GM18867 (cell line): ENCODE measurements at regions not wholly inside any gene's neighbourhood (a gene's known extent, or its start where the extent isn't known, plus 50 kb on each side); places are given as distances from the start of the nearest gene placed in this dataset.
"Not testable (repeated sequence)": the region's sequence is repeated elsewhere in the genome, so short reads cannot be mapped to it uniquely, and the experiment has no call there.

ENCODE experiments used
- ATAC-seq: cut with Tn5 transposase; IDR thresholded peaks from one replicate; pipeline ENCODE4 v1.9.1; 2021; ENCODE audit warnings: mild to moderate bottlenecking, moderate library complexity; ENCODE audit not compliant: unreplicated experiment

DNA sequence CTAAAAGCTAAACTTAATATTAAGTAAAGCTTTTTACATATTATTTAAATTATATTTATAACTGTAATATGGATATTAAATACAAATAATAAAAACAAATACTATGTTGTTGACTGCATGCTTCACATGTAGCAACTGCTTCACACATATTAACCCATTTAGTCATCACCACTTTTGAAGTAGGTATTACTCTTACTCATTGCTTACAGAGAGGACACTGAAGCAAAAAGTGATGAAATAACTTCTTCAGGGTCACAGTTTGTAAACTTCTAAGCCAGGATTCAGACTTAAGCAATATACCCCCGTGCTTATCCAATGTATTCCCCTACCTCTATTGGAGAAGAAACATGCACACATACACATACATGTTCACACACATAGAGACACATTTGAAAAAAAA is 166.6 kb downstream of the DKK2 start:
- ATAC-seq: no peak

DNA sequence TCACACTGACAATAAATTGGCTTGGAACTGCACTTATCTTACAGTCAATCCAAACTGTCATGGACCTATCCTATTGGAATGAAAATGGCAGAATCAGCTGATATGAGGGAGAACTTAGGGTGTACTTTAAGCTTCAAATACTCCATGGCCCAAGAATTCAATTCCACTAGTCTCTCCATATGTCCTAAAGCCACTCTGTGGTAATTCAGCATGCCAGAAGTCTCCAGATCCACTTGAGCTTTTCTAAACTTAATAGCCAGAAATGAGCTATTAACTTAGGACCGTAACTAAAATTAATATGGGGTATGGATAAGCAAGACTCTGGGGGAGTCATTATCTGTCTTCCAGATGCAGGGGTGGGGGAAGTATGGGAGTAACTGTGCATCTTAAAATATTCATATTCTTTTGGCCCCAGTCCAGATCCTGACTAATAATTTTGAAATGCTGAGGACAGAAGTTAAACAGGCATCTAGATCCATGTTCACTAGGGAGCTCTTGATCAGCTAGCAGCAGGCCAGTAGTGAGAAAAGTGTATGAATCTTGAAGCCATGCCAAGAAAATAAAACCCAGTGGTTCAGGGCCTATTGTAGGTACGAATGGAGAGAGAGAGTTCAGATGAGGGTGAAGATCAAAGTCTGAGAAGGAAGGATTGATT is 167.6 kb downstream of the DKK2 start:
- ATAC-seq: no peak

- ATAC-seq: no peak
Measured at GRCh38 chr4:106864231-106864630, 171.9 kb downstream of the DKK2 start.

DNA sequence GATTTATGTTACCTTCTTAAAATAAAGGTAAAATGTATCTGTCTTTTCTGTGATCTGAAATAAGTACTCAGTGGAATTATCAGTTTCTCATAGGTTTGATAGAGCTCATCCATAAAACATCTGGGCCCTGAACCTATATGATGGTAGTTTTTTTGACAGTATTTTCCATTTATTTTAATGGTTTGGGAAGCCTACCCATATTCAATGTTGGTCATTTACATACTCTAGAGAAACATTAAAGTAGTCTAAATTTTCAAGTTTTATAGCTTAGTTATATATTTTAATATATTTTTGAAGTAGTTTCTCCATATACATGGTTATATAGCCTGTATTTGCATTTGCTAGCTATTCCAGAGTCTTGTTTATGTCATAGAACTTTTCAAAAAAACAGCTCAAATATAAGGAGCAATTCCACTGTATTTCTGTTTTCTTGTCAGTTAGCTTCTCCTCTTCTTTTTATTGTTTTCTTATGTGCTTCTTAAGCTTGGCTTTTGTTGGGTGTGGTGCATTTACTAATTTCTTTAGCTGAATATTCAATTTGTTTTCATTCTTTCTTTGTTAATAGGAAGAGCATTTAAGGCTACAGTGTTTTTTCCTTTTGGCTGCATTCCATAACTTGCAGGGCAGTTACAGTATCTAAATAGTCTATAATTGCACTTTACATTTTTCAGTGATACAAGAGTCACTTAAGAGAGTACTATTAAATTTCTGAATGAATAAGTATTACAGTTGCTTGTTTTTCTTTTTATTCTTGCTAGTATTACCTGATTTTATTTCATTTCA is 181.4 kb downstream of the DKK2 start:
- ATAC-seq: no peak

DNA sequence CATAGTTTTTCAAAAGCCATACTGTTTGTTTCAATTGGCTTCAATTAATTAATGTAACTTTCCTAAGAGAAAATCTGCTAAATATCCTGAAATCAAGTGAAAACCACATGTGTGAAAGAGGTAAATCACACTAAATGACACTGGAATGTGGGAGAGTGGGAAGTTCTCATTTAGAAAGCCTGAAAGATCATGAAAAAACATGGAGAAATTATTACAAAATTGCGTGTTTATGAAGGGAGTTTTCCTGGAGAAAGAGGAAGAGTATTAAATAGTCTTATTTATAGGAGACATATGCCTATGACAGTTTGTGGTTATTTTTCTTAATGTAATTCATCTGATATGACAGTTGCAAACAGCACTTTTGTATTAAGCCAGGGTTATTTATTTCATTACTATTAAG is 183.7 kb downstream of the DKK2 start:
- ATAC-seq: no peak

DNA sequence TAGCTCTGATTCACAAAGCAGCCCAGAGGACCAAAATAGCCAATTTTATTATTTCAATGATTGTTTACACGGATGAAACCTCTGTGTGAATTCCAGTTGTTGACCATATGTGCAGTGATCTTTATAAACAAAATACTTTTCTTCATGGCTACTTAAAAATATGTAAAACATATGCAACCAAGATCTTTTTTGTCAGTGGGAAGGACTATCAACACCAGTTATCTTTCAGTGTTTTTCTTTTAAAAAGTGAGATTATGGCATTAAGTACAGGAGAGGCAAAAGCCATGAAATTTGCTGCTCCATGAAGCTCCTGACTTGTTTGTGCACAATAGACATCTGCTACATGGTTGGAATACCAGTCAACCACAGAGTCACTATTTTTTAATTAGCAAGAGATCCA is 184.4 kb downstream of the DKK2 start:
- ATAC-seq: no peak

DNA sequence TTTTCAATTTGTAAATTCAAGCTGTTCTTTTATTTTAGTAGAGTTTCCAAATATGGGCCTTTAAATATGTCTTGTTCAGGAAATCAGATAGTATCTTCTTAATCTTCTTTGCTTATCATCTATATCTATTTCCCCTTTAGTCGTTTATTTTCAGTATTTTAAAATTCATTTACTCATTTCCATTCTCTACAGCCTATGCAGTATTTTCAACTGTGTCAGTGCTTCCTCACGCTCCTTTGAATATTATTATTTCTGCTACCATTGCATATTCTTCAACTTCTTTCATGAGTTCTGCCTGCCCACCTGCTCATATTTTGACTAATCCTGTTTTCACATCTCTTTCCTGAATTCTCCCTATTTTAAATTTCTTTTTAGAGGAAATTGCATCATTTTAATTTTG is 185.4 kb downstream of the DKK2 start:
- no peak for ATAC-seq

- ATAC-seq: no peak
Measured at GRCh38 chr4:106835919-106836318, 200.2 kb downstream of the DKK2 start.

GRCh38 chr4:106830879-106831278 is 205.2 kb downstream of the DKK2 start:
- ATAC-seq: no peak

DNA sequence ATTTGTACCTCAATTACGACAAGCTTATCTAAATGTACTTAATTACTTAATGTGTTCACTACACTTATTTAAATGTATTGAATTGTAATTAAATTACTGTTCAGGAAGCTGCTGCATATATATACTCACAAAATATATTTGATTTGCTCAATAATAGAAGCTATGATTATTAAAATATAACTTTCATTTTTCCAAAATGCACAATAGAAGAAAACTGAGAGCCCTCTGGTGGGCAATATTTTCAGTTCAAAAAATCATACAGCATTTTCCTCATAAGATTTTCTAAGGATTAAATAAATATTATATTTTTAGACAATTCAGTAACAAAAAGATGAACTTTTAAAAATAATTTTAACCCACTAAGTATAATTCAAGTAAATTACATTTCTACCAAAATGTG is 217.3 kb downstream of the DKK2 start:
- ATAC-seq: no peak

GRCh38 chr4:106816496-106816895 is 219.6 kb downstream of the DKK2 start:
- no peak for ATAC-seq

- no peak for ATAC-seq
Measured at GRCh38 chr4:106810122-106810521, 226.0 kb downstream of the DKK2 start.

DNA sequence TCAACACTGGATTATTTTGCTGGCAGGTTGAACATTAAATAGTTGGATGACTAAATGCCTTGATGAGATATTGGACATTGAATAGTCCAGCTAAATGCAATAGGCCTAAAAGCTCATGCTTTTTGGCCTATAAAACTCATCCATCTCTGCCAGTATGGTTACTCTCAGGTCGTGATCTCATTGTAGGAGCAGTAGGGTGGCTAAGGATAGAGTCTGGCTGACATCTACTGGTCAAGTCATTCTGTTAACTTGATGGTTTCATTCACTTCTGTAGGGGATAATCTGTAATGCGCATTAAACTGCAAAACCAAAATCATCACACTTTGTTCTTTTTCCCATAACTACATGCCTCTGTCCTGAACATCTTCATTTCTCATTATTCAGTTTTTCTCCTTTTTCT is 227.0 kb downstream of the DKK2 start:
- no peak for ATAC-seq

- ATAC-seq: no peak
Measured at GRCh38 chr4:106806158-106806797, 229.8 kb downstream of the DKK2 start.

- no peak for ATAC-seq
Measured at GRCh38 chr4:106803083-106803482, 233.0 kb downstream of the DKK2 start.

DNA sequence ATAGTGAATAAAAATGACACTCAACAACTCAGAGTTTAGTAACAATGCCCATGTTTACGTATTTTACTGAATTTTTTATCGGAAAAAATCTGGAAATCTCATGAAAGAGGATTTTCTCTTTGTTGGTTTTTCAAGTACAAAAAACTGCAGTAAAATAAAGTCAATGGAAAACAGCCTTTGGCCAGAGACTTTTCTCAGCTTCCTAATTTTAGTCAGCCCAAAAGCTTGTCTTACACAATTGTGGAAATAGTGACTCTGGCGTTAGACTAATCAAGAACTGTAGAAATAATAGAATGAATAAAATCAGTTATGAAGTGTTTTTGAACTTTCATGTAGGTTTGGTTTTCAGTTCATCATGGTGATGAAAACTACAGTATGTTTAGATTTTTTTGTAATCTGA is 234.7 kb downstream of the DKK2 start:
- no peak for ATAC-seq

DNA sequence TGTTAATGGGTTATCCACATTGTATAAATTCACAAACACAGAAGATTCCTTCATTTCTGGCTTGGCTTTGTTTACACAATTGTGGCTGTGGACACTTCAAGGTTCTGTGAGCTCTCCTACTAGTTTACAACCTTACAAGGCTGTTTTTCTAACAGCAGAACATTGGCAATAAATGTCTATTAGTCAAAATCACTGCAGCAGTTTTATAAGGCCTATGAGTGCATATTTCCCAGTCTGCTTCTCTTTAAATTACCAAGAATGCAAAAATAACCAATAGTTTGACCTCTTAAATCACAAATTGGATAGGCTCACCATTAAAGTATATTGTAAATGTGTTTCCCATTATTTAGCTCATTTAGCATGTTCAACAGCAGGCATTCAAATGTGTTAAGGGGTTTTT is 239.2 kb downstream of the DKK2 start:
- ATAC-seq: no peak

DNA sequence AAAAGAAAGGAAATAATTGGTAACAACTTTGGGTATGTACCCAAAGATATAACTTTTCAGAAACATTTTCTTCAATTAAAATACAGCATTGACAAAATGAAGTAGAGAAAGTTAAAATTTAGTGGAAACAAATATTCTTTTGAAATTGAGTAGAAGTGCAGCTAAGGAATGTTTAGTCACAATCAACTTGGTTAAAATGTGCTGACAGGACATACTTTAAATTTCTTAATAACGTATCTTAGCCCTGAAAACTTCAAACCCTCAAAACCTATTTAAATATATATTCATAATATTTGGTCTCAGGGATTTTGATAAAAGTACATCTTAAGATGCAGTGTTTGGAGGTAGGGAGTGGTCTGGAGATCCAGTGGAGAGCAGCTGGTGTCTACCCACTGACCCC is 240.8 kb downstream of the DKK2 start:
- ATAC-seq: no peak

DNA sequence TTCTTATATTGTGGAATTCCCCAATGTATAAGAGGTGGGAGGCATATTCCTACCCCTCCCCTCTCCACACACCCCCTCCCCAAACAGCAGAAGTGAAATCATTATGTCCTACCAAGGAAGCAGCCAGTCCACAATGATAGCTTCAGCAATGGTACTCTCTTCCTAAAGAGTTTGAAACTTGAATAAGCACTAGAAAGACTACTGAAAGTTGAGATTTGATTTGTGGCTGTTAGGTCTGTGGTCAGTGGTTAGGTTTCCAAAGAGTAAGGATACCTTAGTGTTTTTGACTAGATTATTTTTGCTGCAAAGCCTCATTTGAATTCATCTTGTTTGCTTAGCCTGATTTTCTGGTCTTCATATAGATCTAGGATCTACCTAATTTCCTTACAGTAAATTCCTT is 242.2 kb downstream of the DKK2 start:
- ATAC-seq: no peak

- no peak for ATAC-seq
Measured at GRCh38 chr4:106775636-106776035, 260.5 kb downstream of the DKK2 start.

DNA sequence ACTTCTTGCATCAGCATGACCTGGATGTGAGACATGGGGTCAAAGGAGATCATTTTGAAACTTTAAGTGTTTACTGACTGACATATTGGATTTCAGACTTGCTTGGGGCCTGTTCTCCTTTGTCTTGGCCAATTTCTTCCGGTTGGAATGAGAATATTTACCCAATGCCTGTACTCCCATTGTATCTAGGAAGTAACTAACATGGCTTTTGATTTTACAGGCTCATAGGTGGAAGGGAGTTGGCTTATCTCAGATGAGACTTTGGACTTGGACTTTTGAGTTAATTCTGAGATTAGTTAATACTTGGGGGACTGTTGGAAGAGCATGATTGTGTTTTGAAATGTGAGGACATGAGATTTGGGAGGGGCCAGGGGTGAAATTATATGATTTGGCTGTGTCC is 262.1 kb downstream of the DKK2 start:
- ATAC-seq: not testable (repeated sequence)
